GM19438 (cell line): ENCODE measurements at regions not wholly inside any gene's neighbourhood (a gene's known extent, or its start where the extent isn't known, plus 50 kb on each side); places are given as distances from the start of the nearest gene placed in this dataset.

Experiments used
- ATAC-seq: cut with Tn5 transposase; IDR thresholded peaks from one replicate; pipeline ENCODE4 v1.9.1; 2021; ENCODE audit warnings: low read depth; ENCODE audit not compliant: unreplicated experiment

DNA sequence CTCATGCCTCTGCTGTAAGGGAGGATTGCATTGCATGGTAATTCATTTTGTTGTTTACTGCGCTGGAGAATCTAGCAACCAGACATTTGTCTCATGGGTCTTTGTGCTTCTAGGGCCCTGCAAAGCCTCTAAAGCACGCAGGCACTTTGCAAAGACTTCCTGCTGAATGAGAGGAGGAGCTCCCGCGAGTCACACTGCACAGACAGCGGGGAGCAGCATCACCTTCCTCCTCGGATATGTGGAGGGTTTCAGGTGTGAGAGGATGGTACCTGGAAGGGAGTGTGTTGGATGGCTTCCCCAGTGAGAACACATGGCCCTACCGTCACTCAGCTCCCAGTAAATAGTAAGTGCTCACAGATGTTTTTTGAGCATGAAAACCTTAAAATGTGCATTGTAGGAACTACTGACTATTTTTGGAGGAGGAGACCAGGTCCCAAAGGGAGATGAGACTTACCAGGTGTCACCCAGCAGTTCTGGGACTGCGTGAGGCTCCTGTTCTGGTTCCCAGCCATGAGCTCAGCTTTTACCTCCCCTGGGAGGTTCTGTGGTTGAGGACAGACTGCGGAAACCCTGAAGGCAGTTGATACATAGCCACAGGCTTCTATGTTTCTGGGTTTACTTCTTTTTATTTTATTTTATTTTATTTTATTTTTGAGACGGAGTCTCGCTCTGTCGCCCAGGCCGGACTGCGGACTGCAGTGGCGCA is 278.0 kb downstream of the FGF9 start:
- peak; percentile 88 for ATAC-seq

DNA sequence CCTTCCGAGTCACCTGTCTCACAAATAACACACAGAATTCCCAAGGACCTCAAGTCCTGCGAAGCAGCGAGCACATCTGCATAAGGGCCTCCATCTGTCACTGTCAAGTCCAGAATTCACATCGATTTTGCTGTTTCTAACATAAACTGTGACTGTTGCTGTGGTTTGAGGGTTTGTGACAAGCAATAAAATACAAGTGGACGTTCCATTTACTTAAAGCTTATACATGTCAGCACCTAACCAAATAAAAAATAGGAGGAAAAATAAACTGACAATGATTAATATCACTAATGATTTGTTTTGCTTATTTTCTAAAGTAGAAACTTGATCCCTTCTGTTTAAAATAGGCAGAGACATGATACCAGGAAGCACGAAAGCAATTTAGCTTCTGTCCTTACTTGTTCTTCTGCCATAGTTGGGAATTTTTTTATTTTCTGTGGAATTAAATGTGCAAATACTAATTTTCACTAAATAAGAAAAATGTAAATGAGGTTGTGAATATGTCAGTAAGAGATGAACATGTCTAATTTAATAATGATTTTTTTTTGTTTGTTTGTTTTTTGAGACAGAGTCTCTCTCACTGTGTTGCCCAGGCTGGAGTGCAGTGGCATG is 279.1 kb downstream of the FGF9 start:
- ATAC-seq = no peak

DNA sequence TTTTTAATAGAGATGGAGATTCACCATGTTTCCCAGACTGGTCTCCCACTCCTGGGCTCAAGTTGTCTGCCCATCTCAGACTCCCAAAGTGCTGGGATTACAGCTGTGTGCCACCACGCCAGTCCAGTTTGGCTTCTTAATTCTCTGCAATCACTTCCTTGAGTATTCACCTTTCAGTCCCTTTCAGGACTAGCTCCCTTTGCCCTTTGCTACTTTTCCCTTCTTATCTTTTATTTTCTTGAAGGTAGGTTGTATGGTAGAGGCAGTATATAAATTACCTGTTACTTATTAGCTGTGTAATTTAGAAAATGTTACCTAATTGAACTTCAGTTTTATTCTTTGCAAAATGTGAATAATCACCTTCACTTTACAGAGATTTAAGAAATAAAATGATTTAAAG is 285.8 kb downstream of the FGF9 start:
- no peak for ATAC-seq

DNA sequence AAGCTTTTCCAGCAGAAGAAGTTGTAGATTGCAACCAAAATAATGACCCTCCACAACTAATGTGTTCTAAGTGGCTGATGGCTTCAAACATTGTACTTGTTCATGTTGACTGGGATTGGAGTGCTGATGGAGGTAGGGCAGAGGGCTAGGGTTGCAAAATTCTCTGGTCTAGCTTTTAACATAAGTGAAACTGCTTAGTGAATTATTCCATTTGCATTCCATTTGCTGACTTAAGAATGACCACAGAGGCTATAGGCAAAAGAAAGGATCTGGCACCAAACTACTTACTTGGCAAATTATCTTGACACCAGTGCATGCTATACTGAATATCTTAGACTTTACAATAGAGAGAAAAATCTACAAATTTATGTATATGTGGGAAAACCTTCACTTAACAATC is 287.0 kb downstream of the FGF9 start:
- ATAC-seq = no peak

DNA sequence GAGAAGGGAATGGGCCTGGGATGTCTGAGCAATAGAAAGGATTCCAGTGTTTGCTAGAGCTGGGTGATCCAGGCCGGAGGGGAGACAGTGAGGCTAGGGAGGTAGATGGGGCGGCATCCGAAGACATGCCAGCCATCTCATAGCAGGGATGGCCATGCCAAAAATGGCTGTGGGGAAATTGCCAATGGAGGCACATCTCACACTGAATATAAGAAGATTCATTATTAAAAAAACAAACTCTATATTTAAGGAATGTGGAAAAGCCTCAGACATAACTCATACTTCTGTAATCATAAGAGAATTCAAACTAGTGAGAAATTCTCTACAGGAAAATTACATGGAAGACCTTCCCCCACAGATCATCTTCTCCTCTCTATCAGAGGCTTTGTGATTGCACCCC is 289.2 kb downstream of the FGF9 start:
- no peak for ATAC-seq

DNA sequence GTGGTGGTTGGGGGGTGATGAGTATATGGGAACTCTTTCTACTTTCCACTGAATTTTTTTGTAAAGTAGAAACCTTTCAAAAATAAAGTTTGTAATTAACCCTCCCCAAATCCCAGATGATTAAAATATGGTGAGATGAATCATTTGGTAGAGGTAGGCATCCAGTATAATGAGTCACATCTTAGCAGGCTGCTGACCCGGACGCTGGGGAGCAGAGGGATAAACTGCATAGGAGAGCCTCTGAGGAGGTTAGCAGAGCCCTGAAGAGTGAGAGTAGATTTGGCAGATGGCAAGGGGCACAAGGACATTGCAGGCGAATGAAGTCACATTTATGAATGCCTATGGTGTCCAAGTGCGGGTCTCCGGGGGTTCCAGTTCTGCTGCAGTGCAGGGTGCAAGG is 293.8 kb downstream of the FGF9 start:
- no peak for ATAC-seq

DNA sequence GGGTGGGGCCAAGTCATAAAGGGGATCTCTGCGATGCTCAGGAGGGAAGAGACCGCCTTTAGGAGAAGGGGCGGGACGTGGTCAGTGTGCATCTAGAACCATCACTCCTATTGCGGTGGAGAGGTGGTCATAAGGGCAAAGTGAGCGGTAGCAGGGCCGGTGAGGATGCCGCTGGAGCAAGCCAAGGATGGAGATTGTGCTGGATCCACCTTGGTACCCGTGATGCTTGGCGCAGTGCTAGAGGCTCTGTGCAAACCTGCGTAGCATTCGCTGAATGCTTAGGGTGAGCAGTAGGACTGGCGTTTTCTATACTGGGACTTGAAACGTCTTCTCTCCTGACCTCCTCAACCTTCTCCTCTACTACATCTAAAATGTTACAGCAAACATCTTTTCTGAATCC is 294.2 kb downstream of the FGF9 start:
- no peak for ATAC-seq

DNA sequence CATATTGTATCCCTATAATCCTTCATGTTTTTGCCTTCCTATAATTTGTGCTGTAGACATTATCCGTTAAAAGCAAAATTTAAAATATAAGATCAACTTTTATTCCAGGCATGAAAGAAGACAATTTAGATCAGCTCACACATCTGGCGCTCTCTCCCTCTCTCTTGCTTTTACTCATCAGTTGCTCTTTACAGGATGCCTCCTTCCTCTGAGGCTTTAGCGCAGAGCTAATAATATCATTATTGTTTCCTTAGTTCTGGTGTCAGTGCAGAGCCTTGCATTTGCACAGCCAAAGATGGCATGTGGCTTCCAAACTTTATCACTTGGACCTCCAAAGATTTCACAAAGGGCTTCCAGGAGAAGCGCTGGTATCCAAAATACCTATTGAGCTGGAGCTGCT is 295.1 kb downstream of the FGF9 start:
- no peak for ATAC-seq

DNA sequence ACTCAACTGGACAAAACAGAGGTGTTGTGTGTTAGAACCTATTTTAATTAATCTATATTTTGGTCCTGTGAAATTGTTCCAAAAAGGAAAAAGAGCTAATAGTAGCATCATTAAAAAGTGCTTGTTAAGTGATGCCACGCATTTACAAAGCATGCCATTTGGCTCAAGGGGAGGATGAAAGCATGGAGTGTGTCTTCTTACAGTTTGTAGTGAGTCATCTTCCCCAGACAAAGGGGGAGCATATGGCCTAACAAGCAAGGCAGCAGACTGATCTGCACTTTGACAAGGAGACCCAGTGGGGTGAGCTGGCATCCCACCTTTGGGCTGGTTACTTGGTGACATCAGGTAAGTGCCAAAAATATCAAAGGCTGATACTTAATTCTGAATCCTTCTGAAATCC is 297.0 kb downstream of the FGF9 start:
- ATAC-seq = no peak

DNA sequence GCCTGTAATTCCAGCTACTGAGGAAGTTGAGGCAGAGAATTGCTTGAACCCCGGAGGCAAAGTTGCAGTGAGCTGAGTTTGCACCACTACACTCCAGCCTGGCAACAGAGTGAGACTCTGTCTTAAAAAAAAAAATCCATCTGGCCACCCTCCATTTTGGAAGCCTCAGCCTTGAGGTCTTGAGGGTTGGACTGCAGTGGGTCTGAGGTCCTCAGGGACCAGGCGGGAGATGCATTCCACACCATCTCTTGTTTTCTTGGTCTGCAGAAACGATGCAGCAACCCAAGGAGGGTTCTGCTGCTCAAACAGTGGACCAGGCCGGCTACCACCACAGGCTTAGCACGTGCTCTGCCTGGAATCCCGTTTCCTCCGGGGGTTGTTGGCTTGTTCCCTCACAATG is 299.3 kb downstream of the FGF9 start:
- ATAC-seq = no peak

DNA sequence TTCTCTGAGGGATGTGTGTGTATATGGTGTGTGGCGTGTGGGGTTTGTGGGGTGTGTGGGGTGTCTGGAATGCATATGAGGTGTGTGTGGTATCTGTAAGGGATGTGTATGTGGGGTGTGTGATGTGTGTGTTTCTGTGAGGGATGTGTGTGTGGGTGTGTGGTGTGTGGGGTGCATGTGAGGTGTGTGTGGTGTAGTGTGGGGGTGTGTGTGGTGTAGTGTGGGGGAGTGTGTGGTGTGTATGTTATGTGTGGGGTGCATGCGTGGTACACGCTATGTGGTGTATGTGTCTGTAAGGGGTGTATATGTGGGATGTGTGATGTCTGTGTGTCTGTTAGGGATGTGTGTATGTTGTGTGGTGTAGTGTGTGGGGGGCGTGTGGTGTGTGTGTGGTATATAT is 300.0 kb downstream of the FGF9 start:
- no peak for ATAC-seq

DNA sequence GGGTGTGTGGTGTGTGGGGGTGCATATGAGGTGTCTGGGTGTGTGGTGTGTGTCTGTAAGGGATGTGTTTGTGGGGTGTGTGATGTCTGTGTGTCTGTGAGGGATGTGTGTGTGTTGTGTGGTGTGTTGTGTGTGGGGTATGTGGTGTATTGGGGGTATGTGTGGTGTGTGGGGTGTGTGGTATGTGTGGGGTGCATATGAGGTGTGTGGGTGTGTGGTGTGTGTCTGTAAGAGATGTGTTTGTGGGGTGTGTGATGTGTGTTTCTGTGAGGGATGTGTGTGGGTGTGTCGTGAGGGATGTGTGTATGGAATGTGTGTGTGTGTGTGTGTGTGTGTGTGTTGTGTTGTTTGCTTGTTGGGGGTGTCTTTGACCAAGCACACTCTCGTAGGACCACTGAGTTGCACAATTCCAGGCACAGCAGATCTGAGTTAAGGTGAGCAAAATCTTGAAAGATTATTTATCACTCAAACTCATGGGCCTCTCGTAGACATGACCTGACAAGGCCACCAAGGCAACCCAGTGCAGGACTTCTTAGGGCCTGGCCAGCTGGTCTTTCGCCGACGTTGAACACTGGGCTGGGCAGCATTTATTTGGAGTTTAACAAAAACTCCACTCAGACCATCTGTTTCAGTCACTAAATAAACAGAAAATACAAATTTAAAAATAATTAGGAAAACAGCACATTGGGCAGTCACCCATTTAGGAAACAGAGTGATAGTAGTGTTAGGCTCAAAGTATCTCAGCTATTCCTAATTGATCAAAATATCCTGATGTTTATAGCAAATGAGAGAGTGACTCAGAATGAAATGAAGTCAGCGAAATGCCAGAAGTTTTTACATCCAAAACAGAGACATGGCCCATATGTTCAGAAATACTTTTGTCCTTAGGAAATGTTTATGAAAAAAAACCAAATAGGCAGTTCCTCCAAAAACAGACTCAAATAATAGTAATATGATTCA is 301.1 kb downstream of the FGF9 start:
- ATAC-seq = no peak

DNA sequence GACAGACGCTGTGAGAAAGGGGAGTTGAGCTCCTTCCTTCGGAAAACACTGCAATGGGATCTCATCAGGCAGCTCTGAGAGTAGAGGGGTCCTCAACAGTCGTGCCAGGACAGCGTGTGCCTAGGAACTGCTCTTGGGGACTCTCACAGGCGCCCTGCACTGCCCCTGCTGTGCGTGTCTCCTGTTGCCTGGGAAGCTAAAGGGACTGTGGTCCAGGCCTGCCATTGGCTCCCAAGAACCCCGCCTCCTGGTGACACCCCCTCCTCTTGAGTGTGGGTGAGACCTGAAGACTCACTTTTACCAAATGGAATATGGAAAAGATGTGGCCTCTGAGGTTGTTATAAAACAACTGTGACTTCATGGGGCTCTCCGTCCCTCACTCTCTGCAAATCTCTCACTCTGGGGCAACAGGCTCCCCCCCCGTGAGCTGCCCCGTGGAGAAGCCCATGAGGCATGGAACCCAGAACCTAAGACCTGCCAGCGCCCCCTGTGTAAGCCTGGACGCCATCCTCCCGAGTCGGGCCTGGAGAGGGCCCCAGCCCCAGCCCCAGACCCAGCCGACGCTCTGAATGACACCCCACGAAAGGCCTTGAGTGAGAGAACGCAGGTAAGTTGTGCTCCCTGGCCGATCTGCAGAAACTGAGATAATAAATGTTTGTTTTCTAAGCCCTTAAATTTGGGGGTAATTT is 302.7 kb downstream of the FGF9 start:
- ATAC-seq = no peak

DNA sequence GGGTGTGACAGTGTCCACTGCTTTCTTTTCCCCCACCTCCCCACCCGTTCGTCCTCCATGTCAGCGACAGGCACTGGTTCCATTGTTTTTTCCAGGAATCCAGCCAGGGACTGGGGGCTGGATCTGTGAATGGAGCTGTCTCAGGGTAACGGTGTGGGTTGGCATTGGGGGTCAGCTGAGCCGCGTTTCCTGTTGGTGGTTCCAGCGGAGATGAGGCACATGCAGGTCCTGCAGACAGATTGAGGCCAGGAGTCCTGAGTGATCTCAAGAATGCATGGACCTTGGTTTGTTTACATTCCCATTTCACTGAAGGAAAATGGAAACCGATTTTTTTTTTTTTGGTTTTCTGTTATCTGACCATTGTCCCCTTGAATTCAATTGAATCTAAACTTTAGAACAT is 303.9 kb downstream of the FGF9 start:
- ATAC-seq = no peak

DNA sequence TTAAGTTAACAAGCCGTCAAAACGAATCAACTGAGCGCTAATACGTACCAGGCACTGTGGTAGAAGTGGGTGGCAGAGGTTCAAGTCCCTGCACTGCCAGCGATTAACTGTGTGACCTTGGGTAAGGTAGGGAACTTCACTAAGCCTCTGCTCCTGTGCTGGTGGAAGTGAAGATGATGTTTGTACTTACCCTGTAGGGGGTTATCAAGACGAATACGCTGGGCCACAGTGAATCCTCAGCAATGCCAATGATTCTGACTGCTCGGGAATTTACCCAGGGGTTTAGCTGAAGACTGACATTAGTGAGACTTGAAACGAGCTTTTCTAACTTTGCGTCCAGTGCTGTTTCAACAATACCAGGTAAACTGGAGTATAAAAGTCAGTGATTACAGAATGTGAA is 305.3 kb downstream of the FGF9 start:
- no peak for ATAC-seq

DNA sequence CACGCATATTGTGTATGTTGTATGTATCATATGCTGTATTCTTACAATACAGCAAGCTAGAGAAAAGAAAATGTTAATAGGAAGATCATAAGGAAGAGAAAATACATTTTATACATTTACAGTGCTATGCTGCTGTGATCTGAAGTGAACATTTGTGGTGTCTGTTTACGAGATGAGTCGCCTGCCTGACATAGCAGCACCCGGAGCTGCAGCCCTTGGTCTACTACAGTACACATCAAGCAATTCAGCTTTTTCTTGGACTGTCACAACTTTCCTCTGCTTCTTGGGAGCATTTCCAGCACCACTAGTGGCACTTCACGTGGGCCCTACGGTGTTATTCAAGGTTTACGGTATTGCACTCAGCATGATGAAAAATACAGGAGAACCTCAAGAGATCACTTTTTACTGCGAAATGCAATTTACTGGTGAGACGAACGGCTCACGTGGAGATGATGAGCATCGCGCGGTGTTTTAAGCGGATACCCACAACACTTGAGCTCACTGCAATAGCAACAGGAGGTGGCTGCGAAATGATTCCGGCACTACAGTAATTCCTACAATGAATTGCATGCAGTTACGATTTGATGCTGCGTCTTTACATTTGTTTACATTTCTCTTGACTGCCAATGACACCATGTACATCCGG is 308.4 kb downstream of the FGF9 start:
- ATAC-seq = no peak

DNA sequence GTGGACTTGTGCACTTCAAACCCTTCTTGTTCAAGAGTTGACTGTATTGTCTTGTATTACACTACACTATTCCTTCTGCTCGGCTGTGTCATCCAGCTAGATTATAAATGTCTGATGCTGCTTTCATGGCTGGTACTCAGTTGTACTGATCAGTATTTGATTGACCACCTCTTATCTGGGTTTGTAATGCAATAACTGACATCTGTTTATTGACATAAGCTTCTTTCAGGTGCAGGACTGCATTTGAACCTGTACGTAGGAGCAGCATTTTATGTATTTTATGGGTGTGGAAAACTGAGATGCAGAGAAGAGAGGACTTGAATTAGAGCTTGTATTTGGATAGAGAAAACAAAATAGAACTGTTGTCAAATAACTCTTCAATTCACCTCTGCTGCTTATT is 309.2 kb downstream of the FGF9 start:
- no peak for ATAC-seq

DNA sequence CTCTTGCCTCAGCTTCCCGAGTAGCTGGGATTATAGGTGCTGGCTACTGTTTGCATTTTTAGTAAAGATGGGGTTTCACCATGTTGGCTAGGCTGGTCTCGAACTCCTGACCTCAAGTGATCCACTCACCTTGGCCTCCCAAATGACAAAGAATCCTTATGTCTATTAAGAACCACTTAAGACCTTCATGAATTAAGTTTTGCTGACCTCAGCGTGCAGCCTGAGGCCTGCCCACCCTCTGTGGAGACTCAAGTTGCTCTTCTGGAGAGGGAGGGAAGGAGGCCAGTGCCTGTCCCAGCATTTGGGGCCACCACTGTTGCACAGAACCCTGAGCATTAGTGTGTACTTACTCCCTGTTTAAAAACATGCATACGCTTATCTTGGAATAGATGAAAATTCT is 313.3 kb downstream of the FGF9 start:
- no peak for ATAC-seq

DNA sequence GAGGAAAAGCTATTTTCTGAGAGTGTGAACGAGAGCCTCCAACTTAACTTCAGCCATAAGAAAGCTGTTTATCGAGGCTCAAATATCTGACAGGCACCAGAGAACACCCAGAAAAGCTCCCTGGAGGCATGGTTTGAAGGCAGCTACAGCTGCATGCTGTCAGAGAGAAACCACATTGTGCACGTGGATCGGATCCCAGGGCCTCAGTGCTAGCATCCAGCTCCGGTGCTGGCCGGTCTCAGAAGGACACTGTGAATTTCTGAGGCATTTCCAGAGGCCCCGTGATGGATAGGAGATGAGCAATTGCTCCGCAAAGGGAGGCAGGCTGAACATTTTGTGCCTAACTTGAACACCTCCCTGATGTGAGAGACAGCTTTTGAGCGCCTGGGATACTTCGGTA is 315.7 kb downstream of the FGF9 start:
- ATAC-seq = no peak

DNA sequence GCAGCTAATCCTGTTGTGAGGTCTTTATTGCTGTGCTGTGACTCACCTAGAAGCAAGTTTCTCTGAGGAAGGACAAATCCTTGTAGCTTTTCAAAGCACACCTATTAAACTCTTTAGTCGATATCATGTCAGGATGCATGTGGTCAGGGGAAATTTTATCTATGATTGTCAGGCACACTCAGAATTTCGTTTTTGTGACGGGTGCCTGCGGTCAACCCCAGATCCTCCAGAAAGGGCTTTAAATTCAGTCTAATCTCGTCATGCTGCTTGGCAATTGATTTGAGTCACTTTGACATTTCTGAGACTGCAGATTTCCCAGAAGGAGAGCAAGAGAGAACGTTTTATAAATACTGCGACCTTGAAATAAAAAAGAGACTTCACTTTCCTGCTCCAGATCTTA is 316.9 kb downstream of the FGF9 start:
- ATAC-seq = no peak

DNA sequence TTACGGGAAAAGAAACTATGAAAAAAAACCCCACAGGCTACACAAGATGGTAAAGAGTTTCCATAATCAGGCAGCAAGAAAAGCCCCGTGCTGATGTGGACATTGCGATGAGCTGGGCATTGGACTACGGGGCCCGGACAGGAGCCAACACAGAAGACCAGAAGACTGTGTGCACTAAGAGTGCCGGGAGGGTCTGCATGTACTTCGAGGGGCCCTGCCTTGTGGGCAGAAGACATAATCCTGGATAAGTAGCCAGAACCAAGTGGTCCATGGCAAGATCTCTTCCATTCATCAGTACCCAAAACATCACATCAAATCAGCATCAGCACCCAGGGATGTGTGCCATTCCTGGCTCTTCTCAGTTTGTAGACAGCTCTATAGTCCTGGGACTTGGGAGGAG is 317.8 kb downstream of the FGF9 start:
- no peak for ATAC-seq
